ENCODE measurements at regions not wholly inside any gene's neighbourhood (a gene's known extent, or its start where the extent isn't known, plus 50 kb on each side); places are given as distances from the start of the nearest gene placed in this dataset.

GRCh38 chr6:145564553-145564952 lies 170.8 kb downstream of the EPM2A start (continued):
- TF ChIP-seq CREB3 (CRISPR knock-in tag; IDR thresholded peaks at IDR 0.05) (no peak), ZNF530 (CRISPR knock-in tag; IDR thresholded peaks at IDR 0.05; ENCODE audit: low read depth) (no peak), TBX3 (IDR thresholded peaks at IDR 0.05; ENCODE audit: borderline replicate concordance) (no peak), NCOA1 (CRISPR knock-in tag; IDR thresholded peaks at IDR 0.05) (no peak), SP1 (IDR thresholded peaks at IDR 0.05) (no peak), SP1 (CRISPR knock-in tag; IDR thresholded peaks at IDR 0.05) (no peak), CSRNP1 (CRISPR knock-in tag; IDR thresholded peaks at IDR 0.05) (no peak), TBL1XR1 (IDR thresholded peaks at IDR 0.05; ENCODE audit: borderline replicate concordance, low read length, partially characterized antibody) (no peak), SATB2 (CRISPR knock-in tag; IDR thresholded peaks at IDR 0.05) (no peak), FUBP1 (CRISPR knock-in tag; IDR thresholded peaks at IDR 0.05; ENCODE audit: borderline replicate concordance) (no peak)

Data from HepG2 (cell line).